Endothelial cell of umbilical vein (primary cell): ENCODE measurements at regions not wholly inside any gene's neighbourhood (a gene's known extent, or its start where the extent isn't known, plus 50 kb on each side); places are given as distances from the start of the nearest gene placed in this dataset.

ENCODE experiments used
- BruUV-seq: library from RNA; stranded (reverse); fragments of 400-500 nt; replicated peaks from 2 replicates; lab custom pipeline; 2021; lab: Mats Ljungman, UMichigan
- CTCF ChIA-PET: fragments of 300-600, 350-600 bp; sonication (Branson Sonifier 250); formaldehyde crosslinking; loops from one replicate; lab custom pipeline; 2021; ENCODE audit warnings: antibody characterized with exemption, inconsistent platforms; lab: Charles Lee
- POLR2A ChIA-PET: fragments of 300-600, 350-600 bp; sonication (Branson Sonifier 250); formaldehyde crosslinking; loops from one replicate; lab custom pipeline; 2021; ENCODE audit warnings: antibody characterized with exemption, inconsistent platforms; lab: Charles Lee
- DNase-seq: peaks from one replicate; pipeline ENCODE4 v3.0.0-alpha.2; 2011; ENCODE audit warnings: low read depth, low spot score
- FAIRE-seq: peaks from 2 replicates; lab custom pipeline; 2011; peaks lifted over from hg19 to GRCh38; lab: Jason Lieb, UNC
- H2AFZ ChIP-seq: 2 replicates; pipeline ENCODE4 v1.6.0; 2012; ENCODE audit warnings: low read depth, low read length, control low read depth, inconsistent platforms
- H3K27ac ChIP-seq: 2 replicates; pipeline ENCODE4 v1.5.1; 2011; ENCODE audit warnings: low read depth, mild to moderate bottlenecking, control low read depth, low read length, moderate library complexity; ENCODE audit not compliant: insufficient read depth
- H3K27me3 ChIP-seq, 2 experiments: 2 replicates each; pipeline versions ENCODE4 v1.6.0 to v1.6.1; 2011; ENCODE audit warnings: low read length in 2 of 2, mixed read lengths in 1 of 2; ENCODE audit not compliant: control insufficient read depth in 2 of 2, insufficient read depth in 2 of 2
- H3K36me3 ChIP-seq, 2 experiments: 2 replicates in 1 of 2; 3 replicates in 1 of 2; pipeline ENCODE4 v1.5.1; 2011; ENCODE audit warnings: low read length in 2 of 2, mild to moderate bottlenecking in 1 of 2, moderate library complexity in 1 of 2; ENCODE audit not compliant: control insufficient read depth in 2 of 2, insufficient read depth in 2 of 2; ENCODE audit errors: extremely low read depth in 1 of 2
- H3K4me1 ChIP-seq: 3 replicates; pipeline ENCODE4 v1.5.1; 2011; ENCODE audit warnings: mild to moderate bottlenecking, low read length; ENCODE audit not compliant: control insufficient read depth, insufficient read depth; ENCODE audit errors: extremely low read depth
- H3K4me2 ChIP-seq: 2 replicates; pipeline ENCODE4 v1.6.1; 2011; ENCODE audit warnings: low read length, control low read depth, mixed read lengths; ENCODE audit not compliant: insufficient read depth
- H3K4me3 ChIP-seq, 3 experiments: fragments of 200-600 bp in 1 of 3; sonication (generic), shearing (Covaris generic) in 1 of 3; replicated peaks in 1 of 3; 2 replicates each; pipeline ENCODE4 v1.5.1; 2011 to 2016; ENCODE audit warnings: control low read depth in 3 of 3, low read length in 3 of 3, mild to moderate bottlenecking in 2 of 3, inconsistent platforms in 1 of 3, low read depth in 1 of 3, moderate library complexity in 1 of 3; ENCODE audit not compliant: insufficient read depth in 1 of 3
- H3K79me2 ChIP-seq: 2 replicates; pipeline ENCODE4 v1.6.0; 2012; ENCODE audit warnings: low read length, inconsistent platforms; ENCODE audit not compliant: control insufficient read depth, insufficient read depth
- H3K9ac ChIP-seq: replicated peaks from 2 replicates; pipeline ENCODE3; 2011; ENCODE audit warnings: low read length, control low read depth; ENCODE audit not compliant: insufficient read depth; ENCODE audit errors: extremely low read depth
- H3K9me1 ChIP-seq: replicated peaks from 3 replicates; pipeline ENCODE4 v1.6.0; 2011; ENCODE audit warnings: mild to moderate bottlenecking, low read length; ENCODE audit not compliant: control insufficient read depth, insufficient read depth; ENCODE audit errors: extremely low read depth
- H3K9me3 ChIP-seq: replicated peaks from 2 replicates; pipeline ENCODE4 v1.5.1; 2012; ENCODE audit warnings: low read length, inconsistent platforms; ENCODE audit not compliant: control insufficient read depth, insufficient read depth
- H4K20me1 ChIP-seq: replicated peaks from 2 replicates; pipeline ENCODE3; 2011; ENCODE audit warnings: mild to moderate bottlenecking, low read length; ENCODE audit not compliant: control insufficient read depth, insufficient read depth; ENCODE audit errors: extremely low read depth
- CTCF ChIP-seq, 2 donors: IDR thresholded peaks; 1 replicate in 1 of 2; 2 replicates in 1 of 2; pipeline ENCODE4 v1.5.1; 2011; ENCODE audit warnings: low read length in 2 of 2, mild to moderate bottlenecking in 2 of 2, moderate library complexity in 2 of 2, control low read depth in 1 of 2, inconsistent platforms in 1 of 2, low read depth in 1 of 2; ENCODE audit not compliant: insufficient read depth in 1 of 2; ENCODE audit errors: extremely low read depth in 1 of 2
- EZH2 ChIP-seq: IDR thresholded peaks from 2 replicates; pipeline ENCODE4 v1.6.1; 2012; ENCODE audit warnings: borderline replicate concordance, low read depth, mild to moderate bottlenecking, moderate library complexity, low read length, inconsistent platforms; ENCODE audit not compliant: severe bottlenecking
- FOS ChIP-seq: IDR thresholded peaks from 2 replicates; pipeline ENCODE4 v1.6.1; 2011; ENCODE audit warnings: mild to moderate bottlenecking, low read length, moderate library complexity, borderline replicate concordance; ENCODE audit not compliant: insufficient read depth
- GATA2 ChIP-seq: IDR thresholded peaks from 2 replicates; pipeline ENCODE4 v1.7.0; 2011; ENCODE audit warnings: low read depth, mild to moderate bottlenecking, moderate library complexity, mixed read lengths, low read length; ENCODE audit not compliant: insufficient read length, insufficient read depth
- JUN ChIP-seq: IDR thresholded peaks from 2 replicates; pipeline ENCODE4 v1.6.1; 2011; ENCODE audit warnings: borderline replicate concordance, low read depth; ENCODE audit not compliant: insufficient read length, insufficient read depth
- MAX ChIP-seq: IDR thresholded peaks from 2 replicates; pipeline ENCODE4 v1.6.1; 2011; ENCODE audit not compliant: insufficient read depth, insufficient read length
- MYC ChIP-seq: IDR thresholded peaks from one replicate; pipeline ENCODE4 v1.6.1; 2011; ENCODE audit warnings: mild to moderate bottlenecking, low read depth, low read length
- POLR2A ChIP-seq: IDR thresholded peaks from 2 replicates; pipeline ENCODE4 v1.6.1; 2012; ENCODE audit warnings: low read depth, mild to moderate bottlenecking, control low read depth, low read length
- POLR2AphosphoS5 ChIP-seq: IDR thresholded peaks from 2 replicates; pipeline ENCODE4 v1.6.1; 2012; ENCODE audit warnings: low read depth, mild to moderate bottlenecking, control low read depth, low read length, moderate library complexity; ENCODE audit not compliant: insufficient read depth
- dilution Hi-C: fragments of 300-500 bp; cut with MboI; formaldehyde crosslinking; loops from one replicate; pipeline ENCODE4 v1.15.0; 2019; ENCODE audit warnings: low sequenced_read_pairs; ENCODE audit not compliant: extremely low pct_ligation_motif_present
- intact Hi-C: fragments of 100-400 bp; cut with micrococcal nuclease; formaldehyde crosslinking; loops from one replicate; pipeline ENCODE4 v1.10.0; 2022

GRCh38 chr4:148565801-148566200, 123.6 kb upstream of the NR3C2 start:
- no peak for FAIRE-seq
- Histone ChIP-seq H3K4me3 (no peak overlapping the region), H3K4me1 (no peaks in the 10 kb centered on the region), H3K79me2 (no peaks in the 10 kb centered on the region), H3K36me3 (no peaks in the 10 kb centered on the region), H3K9me3 (no peaks in the 10 kb centered on the region), H3K4me2 (no peak overlapping the region), H2AFZ (no peak overlapping the region), H3K27me3 (no peaks in the 10 kb centered on the region), H3K27ac (no peak overlapping the region), H3K9me1 (no peaks in the 10 kb centered on the region), H4K20me1 (no peaks in the 10 kb centered on the region), H3K9ac (no peak overlapping the region)
- ChIA-PET POLR2A (no interaction called here), CTCF (interaction anchor here (0.6 to 0.9 kb wide), 5 partner anchors 8 to 1481 kb away, joined by 3 to 4 read pairs (median 3); no protein-coding TSS in a partner anchor)
- no TSS peak for BruUV-seq
- dilution Hi-C loops, result no loop called here
- no peak for TF ChIP-seq MAX
- no peak for DNase-seq
- intact Hi-C loops, result no loop called here

GRCh38 chr4:148563684-148564083, 121.5 kb upstream of the NR3C2 start:
- Histone ChIP-seq H3K27ac (no peak overlapping the region), H3K4me3 (no peak overlapping the region), H3K36me3 (no peaks in the 10 kb centered on the region), H4K20me1 (no peaks in the 10 kb centered on the region), H3K4me1 (no peaks in the 10 kb centered on the region), H3K9me3 (no peaks in the 10 kb centered on the region), H3K79me2 (no peaks in the 10 kb centered on the region), H3K9ac (no peak overlapping the region), H3K27me3 (no peaks in the 10 kb centered on the region), H3K9me1 (no peaks in the 10 kb centered on the region), H2AFZ (no peak overlapping the region), H3K4me2 (no peak overlapping the region)
- FAIRE-seq, result no peak
- ChIA-PET POLR2A (no interaction called here), CTCF (no interaction called here)
- dilution Hi-C loops, result no loop called here
- TF ChIP-seq POLR2AphosphoS5 (no peak), EZH2 (no peak), MYC (no peak), POLR2A (no peak), GATA2 (no peak), CTCF (IDR thresholded peaks at IDR 0.05; ENCODE audit: extremely low read depth in 1 of 2, insufficient read depth in 1 of 2, low read depth in 1 of 2, low read length in 2 of 2) (no peak), JUN (no peak), FOS (no peak)
- intact Hi-C loops, result no loop called here
- DNase-seq, result no peak
- no TSS peak for BruUV-seq
